Uterus (tissue), 2 donors: ENCODE measurements at regions not wholly inside any gene's neighbourhood (a gene's known extent, or its start where the extent isn't known, plus 50 kb on each side); places are given as distances from the start of the nearest gene placed in this dataset.

Experiments
- POLR2A ChIP-seq, 2 donors: fragments of 450-650 bp; IDR thresholded peaks; one replicate each; pipeline ENCODE4 v1.6.1; 2016; ENCODE audit warnings: antibody characterized with exemption in 2 of 2, mild to moderate bottlenecking in 1 of 2, moderate library complexity in 1 of 2
- TF ChIP-seq, protein P1 (sequence below), 4 experiments: fragments of 200-600 bp in 2 of 4; fragments of 450-650 bp in 2 of 4; sonication (generic) in 2 of 4; IDR thresholded peaks; one replicate each; pipeline ENCODE4 v1.5.1; 2016 to 2019; ENCODE audit warnings: antibody characterized with exemption in 4 of 4, mild to moderate bottlenecking in 2 of 4, moderate library complexity in 1 of 4

DNA sequence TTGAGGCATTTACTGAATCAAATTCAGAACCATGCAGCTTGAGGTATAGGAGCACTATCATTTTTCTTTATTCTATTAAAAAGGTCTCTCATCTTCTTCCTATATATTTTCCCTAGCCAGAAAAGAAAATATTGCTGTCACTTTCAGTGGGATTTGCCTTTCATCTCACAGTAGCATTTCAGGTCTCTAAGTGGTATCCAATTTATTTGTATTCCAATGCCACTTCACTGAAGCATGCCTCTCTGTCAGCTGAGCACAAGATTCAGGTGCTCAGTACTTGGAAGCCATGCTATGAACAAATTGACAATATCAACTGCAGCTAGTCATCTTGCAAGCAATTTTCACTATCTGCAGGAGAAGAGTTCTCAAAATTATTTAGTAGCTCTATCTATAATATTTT lies 457.2 kb upstream of the SLC39A10 start:
- TF ChIP-seq POLR2A (IDR thresholded peaks at IDR 0.05) = no peak
- TF ChIP-seq, protein P1, sequence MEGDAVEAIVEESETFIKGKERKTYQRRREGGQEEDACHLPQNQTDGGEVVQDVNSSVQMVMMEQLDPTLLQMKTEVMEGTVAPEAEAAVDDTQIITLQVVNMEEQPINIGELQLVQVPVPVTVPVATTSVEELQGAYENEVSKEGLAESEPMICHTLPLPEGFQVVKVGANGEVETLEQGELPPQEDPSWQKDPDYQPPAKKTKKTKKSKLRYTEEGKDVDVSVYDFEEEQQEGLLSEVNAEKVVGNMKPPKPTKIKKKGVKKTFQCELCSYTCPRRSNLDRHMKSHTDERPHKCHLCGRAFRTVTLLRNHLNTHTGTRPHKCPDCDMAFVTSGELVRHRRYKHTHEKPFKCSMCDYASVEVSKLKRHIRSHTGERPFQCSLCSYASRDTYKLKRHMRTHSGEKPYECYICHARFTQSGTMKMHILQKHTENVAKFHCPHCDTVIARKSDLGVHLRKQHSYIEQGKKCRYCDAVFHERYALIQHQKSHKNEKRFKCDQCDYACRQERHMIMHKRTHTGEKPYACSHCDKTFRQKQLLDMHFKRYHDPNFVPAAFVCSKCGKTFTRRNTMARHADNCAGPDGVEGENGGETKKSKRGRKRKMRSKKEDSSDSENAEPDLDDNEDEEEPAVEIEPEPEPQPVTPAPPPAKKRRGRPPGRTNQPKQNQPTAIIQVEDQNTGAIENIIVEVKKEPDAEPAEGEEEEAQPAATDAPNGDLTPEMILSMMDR (IDR thresholded peaks at IDR 0.05) = no peak
